ENCODE measurements at regions not wholly inside any gene's neighbourhood (a gene's known extent, or its start where the extent isn't known, plus 50 kb on each side); places are given as distances from the start of the nearest gene placed in this dataset.

GRCh38 chr7:18175801-18176450 lies 148.3 kb upstream of the PRPS1L1 start:
- Histone ChIP-seq H3K9ac (ENCODE audit: low read depth, low read length) (no peak overlapping the region), H3K9me1 (ENCODE audit: insufficient read depth, low read length) (no peaks in the 10 kb centered on the region), H3K9me3 (ENCODE audit: control insufficient read depth, insufficient read depth, low read length) (no peaks in the 10 kb centered on the region), H2BK20ac (ENCODE audit: low read depth, low read length) (no peak overlapping the region), H2BK15ac (ENCODE audit: low read depth, low read length) (no peak overlapping the region), H3K4me2 (ENCODE audit: low read depth, low read length) (peak overlapping the region; percentile 50; the same call in 1 of the 2 replicates), H3K56ac (ENCODE audit: extremely low read depth, insufficient read depth, low read length) (no peak overlapping the region; the same call in 1 of the 2 replicates), H3K79me1 (ENCODE audit: low read depth in 1 of 2, low read length in 2 of 2) (no peaks in the 10 kb centered on the region), H3K14ac (replicated peaks; ENCODE audit: low read depth, low read length) (no peak overlapping the region), H3K36me3 (ENCODE audit: control insufficient read depth, insufficient read depth, low read length) (no peaks in the 10 kb centered on the region), H4K5ac (ENCODE audit: low read depth, low read length) (no peak overlapping the region), H3K23ac (ENCODE audit: low read depth, low read length) (no peak overlapping the region), H3K4me1 (ENCODE audit: control insufficient read depth, insufficient read depth, low read length) (0 out of 2 replicates have a peak, but pooled peaks cover 1% of the 10 kb centered on the region), H3K18ac (ENCODE audit: low read depth, low read length) (no peak overlapping the region), H4K20me1 (ENCODE audit: insufficient read depth, low read length) (no peaks in the 10 kb centered on the region), H2AK9ac (replicated peaks; ENCODE audit: low read depth, low read length, poor library complexity) (no peak overlapping the region), H3K27me3 (ENCODE audit: control insufficient read depth, insufficient read depth, low read length) (no peaks in the 10 kb centered on the region; the same call in 1 of the 2 replicates), H2AK5ac (ENCODE audit: low read depth, low read length) (no peak overlapping the region), H4K8ac (ENCODE audit: low read depth in 2 of 2, low read length in 2 of 2) (no peak overlapping the region), H2BK120ac (ENCODE audit: low read depth, low read length) (no peak overlapping the region), H3K4me3 (ENCODE audit: insufficient read depth, low read depth, low read length) (no peak overlapping the region), H3K27ac (ENCODE audit: insufficient read depth, low read length) (no peak overlapping the region), H4K91ac (ENCODE audit: insufficient read depth, low read depth, low read length) (no peak overlapping the region), H3K4ac (ENCODE audit: low read depth, low read length) (no peak overlapping the region), H2AFZ (replicated peaks; ENCODE audit: low read length, poor library complexity) (no peak overlapping the region), H2BK5ac (ENCODE audit: low read depth, low read length, poor library complexity, severe bottlenecking) (no peak overlapping the region)
- 10% methylated on average over 2 of the region's 2 CpGs; no CpG with 5 or more reads in 1 of the 2 experiments for WGBS, 2 experiments (ENCODE audit: extremely low coverage in 2 of 2, insufficient read length in 1 of 2)
- 0 out of 2 replicates have a peak, but pooled peaks have one; percentile 17 for ATAC-seq (ENCODE audit: low read depth)
- no peak for DNase-seq
- intact Hi-C loops (cut with micrococcal nuclease) (no loop called here), dilution Hi-C loops (cut with HindIII; ENCODE audit: low sequenced_read_pairs, unreplicated experiment) (no loop called here), in situ Hi-C loops (cut with MboI; ENCODE audit: low sequenced_read_pairs) (no loop called here)
- peak; percentile 72 for TF ChIP-seq NFE2L2 (IDR thresholded peaks at IDR 0.05; ENCODE audit: low read depth, low read length)
- TF ChIP-seq RCOR1 (IDR thresholded peaks at IDR 0.05; ENCODE audit: insufficient replicate concordance, low read length): no peak
- POLR2A ChIA-PET (ENCODE audit: unreplicated experiment): no interaction called here
- CTCF ChIA-PET: interaction anchor here (0.6 to 0.9 kb wide), 3 partner anchors 30 to 750 kb away, joined by 3 to 6 read pairs (median 3); no protein-coding TSS in a partner anchor
- no TSS peak for BruUV-seq (replicated peaks)

Measured in IMR-90 (cell line).